A673 (cell line): ENCODE measurements at regions not wholly inside any gene's neighbourhood (a gene's known extent, or its start where the extent isn't known, plus 50 kb on each side); places are given as distances from the start of the nearest gene placed in this dataset.

Experiments used
- CTCF ChIP-seq: fragments of 300-800, 200-600 bp; sonication (generic); conservative IDR thresholded peaks from 2 replicates; pipeline ENCODE4 v1.5.1; 2017; ENCODE audit warnings: low read depth, mild to moderate bottlenecking, antibody characterized with exemption, low read length, moderate library complexity, mixed read lengths
- EZH2 ChIP-seq: fragments of 200-600 bp; sonication (generic); IDR thresholded peaks from 2 replicates; pipeline ENCODE4 v1.6.1; 2017; ENCODE audit warnings: borderline replicate concordance, low read depth, mild to moderate bottlenecking, mixed read lengths, antibody characterized with exemption, low read length; ENCODE audit not compliant: poor library complexity, severe bottlenecking

- TF ChIP-seq CTCF (no peak), EZH2 (no peak)
These were observed 178.8 kb upstream of the BTBD3 start for GRCh38 chr20:11738852-11739251.
